SIG-M5 treated with dmso at 0.1 percent for 504 hours (cell line): ENCODE measurements at regions not wholly inside any gene's neighbourhood (a gene's known extent, or its start where the extent isn't known, plus 50 kb on each side); places are given as distances from the start of the nearest gene placed in this dataset.
A peak's percentile ranks its signal among the peaks of the same experiment; 100 is the strongest.

Source experiments
- DNase-seq: peaks from one replicate; lab custom pipeline; 2025; ENCODE audit not compliant: unreplicated experiment; lab: John Stamatoyannopoulos, UW

DNA sequence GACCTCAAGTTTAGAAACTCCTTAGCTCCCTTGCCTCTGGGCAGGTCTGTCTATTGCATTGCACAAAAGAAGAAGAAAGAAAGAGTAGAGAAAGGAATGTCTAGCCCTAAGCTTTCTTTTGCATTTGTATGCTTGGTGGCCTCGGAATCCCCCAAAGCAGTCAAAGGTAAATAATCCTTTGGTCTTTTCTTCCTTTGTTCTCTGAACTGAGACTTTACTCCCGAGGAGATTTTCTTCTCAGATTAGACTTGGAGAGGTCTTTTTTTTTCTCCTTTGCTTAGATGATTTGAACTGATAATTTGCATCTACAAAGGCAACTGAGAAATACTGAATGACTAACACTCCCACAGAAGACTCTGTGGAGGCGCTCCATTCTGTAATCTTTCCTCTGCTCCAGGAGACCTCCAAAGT is 93.2 kb downstream of the AKR1D1 start:
- no peak for DNase-seq

GRCh38 chr7:138170298-138170697 is 94.0 kb downstream of the AKR1D1 start:
- DNase-seq, result no peak

DNA sequence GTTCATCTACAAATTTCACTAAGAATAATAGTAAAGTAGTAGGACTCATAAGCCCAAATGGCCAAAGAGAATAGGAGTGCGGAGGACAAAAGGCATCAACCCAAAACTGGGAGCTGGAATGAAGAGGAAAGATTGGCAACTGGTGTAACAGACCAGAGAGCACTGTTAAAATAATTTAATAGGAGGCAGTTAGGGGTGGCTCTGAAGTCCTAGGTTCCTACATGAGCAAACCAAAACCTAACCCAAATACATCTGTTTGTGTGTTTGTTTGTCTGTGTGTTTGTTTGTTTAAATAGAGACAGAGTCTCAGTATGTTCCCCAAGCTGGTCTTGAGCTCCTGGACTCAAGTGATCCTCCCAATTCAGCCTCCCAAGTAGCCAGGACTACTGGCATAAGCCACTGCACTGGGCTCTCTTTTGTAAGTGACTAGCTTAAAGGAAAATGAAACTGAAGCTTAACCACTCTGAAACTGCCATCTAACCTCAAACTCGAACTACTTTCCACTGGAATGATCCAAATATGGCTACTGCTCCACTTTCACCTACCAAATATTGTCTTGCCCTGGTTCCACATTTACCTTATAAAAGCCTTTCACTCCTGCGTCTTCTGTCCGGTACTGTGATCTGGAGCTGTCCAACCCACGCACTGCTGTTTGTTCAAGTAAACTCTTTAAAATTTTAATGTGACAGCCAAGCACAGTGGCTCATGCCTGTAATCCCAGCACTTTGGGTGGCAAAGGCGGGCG is 94.9 kb downstream of the AKR1D1 start:
- no peak for DNase-seq

DNA sequence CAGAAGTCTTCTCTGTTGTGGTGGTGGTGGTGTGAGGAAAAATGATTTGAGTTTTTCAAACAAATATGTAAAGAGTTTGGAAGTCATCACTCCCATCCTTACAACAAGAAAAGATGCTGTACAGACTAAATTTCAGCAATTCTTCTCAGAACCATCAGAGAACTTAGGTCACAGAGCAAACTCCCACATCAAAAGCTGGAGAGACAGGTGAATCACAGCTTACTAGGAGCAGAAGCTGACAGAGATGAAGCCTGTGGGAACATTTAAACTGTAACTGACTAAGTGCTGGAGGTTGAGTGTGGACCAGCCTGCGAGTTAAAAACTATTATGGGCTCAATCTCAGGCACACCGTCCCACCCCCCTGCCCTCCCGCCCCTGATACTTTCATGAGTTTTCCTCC is 97.3 kb downstream of the AKR1D1 start:
- no peak for DNase-seq

DNA sequence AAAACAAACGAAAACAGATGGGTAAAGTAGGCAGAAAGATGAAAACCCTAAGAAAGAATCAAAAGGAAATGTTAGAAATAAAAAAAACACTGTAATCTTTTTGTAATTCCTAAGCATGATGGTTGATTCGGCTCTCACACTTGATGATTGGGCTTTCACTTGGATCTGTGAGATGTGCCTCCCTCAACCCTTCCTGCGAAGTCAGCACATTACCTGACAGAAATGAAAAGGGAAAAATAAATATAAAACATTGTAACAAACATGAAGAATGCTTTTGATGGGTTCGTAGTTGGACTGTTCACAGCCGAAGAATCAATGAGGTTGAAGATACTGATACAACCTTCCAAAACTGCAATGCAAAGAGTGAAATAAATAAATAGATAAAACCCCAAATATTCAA is 99.8 kb downstream of the AKR1D1 start:
- no peak for DNase-seq

GRCh38 chr7:138184191-138184590 is 107.9 kb downstream of the AKR1D1 start:
- no peak for DNase-seq

GRCh38 chr7:138185132-138185908 is 109.1 kb downstream of the AKR1D1 start:
- DNase-seq, result no peak

GRCh38 chr7:138186951-138187351 is 110.7 kb downstream of the AKR1D1 start:
- no peak for DNase-seq

DNA sequence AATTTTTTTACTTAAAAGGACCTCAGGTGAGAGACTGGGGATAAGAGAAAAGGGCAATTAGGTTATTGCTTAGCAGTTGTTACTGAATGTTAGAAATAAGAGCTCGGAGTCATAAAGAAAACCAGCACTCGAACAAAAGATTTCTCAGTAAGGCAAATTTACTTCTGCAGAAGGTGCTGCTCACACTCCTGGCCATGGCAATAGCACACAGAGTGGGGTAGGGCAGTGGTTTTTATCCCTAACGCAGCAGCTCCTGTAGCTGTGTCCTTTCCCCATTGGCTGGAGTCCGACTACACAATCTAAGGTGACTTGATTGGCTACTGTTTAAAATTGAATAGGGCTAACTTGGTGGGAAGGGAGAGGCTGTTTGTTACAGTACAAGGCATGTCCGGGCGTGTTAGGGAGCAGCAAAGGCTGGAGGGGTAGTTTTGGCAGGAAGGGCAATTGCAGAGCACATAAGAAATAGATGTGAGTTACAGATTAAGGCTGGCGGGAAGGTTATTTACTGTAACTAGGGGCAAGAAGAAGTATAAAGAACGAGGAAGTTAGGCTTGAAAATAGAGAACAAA is 112.1 kb downstream of the AKR1D1 start:
- DNase-seq, result no peak

DNA sequence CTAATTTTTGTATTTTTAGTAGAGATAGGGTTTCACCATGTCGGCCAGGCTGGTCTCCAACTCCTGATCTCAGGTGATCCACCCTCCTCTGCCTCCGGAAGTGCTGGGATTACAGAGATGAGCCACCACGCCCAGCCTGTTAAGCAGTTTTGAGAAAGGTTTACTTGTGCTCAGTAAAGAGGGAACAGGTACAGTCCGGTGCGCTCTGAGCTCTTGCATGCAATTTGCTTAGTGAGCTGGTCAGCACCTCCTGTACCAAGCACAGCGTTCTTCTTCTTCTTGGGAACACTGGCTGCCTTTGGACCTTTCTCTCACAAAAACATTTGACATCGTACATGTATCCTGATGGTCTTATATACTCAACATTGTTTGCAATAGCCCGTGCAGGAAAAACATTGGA is 118.3 kb downstream of the AKR1D1 start:
- DNase-seq, result no peak

DNA sequence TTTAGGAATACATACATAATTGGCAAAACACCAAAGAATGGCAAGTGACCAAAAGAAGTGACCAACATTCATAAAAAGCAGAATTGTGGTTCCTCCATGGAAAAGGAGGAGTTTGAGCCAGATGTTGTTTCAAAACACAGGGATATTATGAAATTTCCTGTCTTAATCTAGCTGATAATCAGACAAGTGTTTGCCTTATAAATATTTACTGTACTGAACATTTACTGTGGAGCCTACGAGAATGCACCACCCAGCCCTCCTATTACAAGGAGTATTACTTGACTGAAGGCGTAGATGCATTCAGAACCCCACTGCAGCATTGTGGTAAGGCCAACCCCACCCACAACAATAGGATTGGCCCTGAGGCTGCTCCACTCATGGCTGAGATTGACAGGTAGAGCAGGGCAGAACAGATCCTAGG is 118.9 kb downstream of the AKR1D1 start:
- DNase-seq, result no peak

DNA sequence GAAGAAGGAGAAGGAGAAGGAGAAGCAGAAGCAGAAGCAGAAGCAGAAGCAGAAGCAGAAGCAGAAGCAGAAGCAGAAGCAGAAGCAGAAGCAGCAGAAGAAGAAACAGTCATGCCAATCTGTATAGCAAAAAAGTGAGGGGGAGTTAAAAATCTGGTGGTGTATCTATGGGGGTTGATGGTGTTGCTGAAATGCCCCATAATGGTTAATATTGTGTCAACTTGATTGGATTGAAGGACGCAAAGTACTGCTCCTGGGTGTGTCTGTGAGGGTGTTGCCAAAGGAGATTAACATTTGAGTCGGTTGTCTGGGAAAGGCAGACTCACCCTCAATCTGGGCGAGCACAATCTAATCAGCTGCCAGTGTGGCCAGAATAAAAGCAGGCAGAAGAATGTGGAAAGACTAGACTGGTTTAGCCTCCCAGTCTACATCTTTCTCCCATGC is 120.3 kb downstream of the AKR1D1 start:
- peak; percentile 75 for DNase-seq

- no peak for DNase-seq
These were observed 121.0 kb downstream of the AKR1D1 start for GRCh38 chr7:138196971-138197896.

- no peak for DNase-seq
These were observed 128.2 kb downstream of the AKR1D1 start for GRCh38 chr7:138204285-138204981.

- DNase-seq, result no peak
These were observed 128.7 kb downstream of the AKR1D1 start for GRCh38 chr7:138204982-138205298.

- DNase-seq, result no peak
These were observed 129.4 kb downstream of the AKR1D1 start for GRCh38 chr7:138205614-138206150.

DNA sequence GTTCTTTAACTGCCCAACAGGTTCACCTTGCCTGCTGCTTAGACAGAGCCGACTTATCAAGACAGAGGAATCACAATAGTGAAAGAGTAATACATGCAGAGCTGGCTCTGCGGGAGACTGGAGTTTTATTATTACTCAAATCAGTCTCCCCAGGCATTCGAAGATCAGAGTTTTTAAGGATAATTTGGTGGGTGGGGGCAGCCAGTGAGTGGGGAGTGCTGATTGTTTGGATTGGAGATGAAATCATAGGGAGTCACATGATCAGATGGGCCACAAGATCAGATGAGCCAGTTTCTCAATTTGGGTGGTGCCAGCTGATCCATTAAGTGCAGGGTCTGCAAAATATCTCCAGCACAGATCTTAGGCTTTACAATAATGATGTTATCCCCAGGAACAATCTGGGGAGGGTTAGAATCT is 131.3 kb downstream of the AKR1D1 start:
- no peak for DNase-seq

GRCh38 chr7:138208142-138208570 is 131.9 kb downstream of the AKR1D1 start:
- no peak for DNase-seq

GRCh38 chr7:138208864-138209263 is 132.6 kb downstream of the AKR1D1 start:
- no peak for DNase-seq

GRCh38 chr7:138212314-138212713 is 136.1 kb downstream of the AKR1D1 start:
- DNase-seq, result no peak
